K562 (cell line): ENCODE measurements at regions not wholly inside any gene's neighbourhood (a gene's known extent, or its start where the extent isn't known, plus 50 kb on each side); places are given as distances from the start of the nearest gene placed in this dataset.

Experiments used
- ATAC-seq: fragments of 200-7000 bp; cut with Tn5 transposase; 3 replicates; pipeline ENCODE4 v1.9.1; 2020; ENCODE audit warnings: moderate library complexity
- BruUV-seq: library from RNA; stranded (reverse); fragments of 400-500 nt; replicated peaks from 2 replicates; lab custom pipeline; 2021; lab: Mats Ljungman, UMichigan
- CTCF ChIA-PET: fragments of 300-600 bp; formaldehyde crosslinking; extraction: SDS; loops from one replicate; lab custom pipeline; 2021; ENCODE audit warnings: low intra/inter-chr PET ratio; lab: Yijun Ruan, JAX
- POLR2A ChIA-PET: fragments of 300-600, 350-650 bp; sonication (Branson Sonifier 250); formaldehyde crosslinking; extraction: SDS; loops from one replicate; lab custom pipeline; 2021; ENCODE audit warnings: antibody characterized with exemption, inconsistent platforms; lab: Yijun Ruan, JAX
- DNase-seq, 4 experiments: peaks; one replicate each; pipeline versions ENCODE4 v3.0.0 to v3.0.0-alpha.2; 2011 to 2018; ENCODE audit warnings: low spot score in 3 of 4, mixed read lengths in 3 of 4; ENCODE audit errors: extremely low read depth in 1 of 4
- FAIRE-seq: peaks from 2 replicates; lab custom pipeline; 2011; peaks lifted over from hg19 to GRCh38; lab: Jason Lieb, UNC
- H2AFZ ChIP-seq: 2 replicates; pipeline ENCODE4 v1.6.0; 2011; ENCODE audit warnings: low read depth, low read length, control low read depth, inconsistent platforms
- H3K27ac ChIP-seq: fragments of 200-600 bp; 3 replicates; pipeline ENCODE4 v1.8.0; 2011; ENCODE audit warnings: low read depth, mild to moderate bottlenecking, control low read depth, inconsistent platforms, low read length, moderate library complexity, mixed read lengths; ENCODE audit errors: extremely low read depth
- H3K27me3 ChIP-seq, 2 experiments: fragments of 300-600 bp in 1 of 2; 2 replicates in 1 of 2; 3 replicates in 1 of 2; pipeline versions ENCODE4 v1.6.0 to v1.8.0; 2011; ENCODE audit warnings: inconsistent platforms in 2 of 2, low read length in 2 of 2, mild to moderate bottlenecking in 1 of 2, mixed read lengths in 1 of 2, moderate library complexity in 1 of 2; ENCODE audit not compliant: control insufficient read depth in 2 of 2, insufficient read depth in 2 of 2
- H3K36me3 ChIP-seq: fragments of 300-600 bp; 3 replicates; pipeline ENCODE4 v1.8.0; 2011; ENCODE audit warnings: mild to moderate bottlenecking, low read length, inconsistent platforms; ENCODE audit not compliant: control insufficient read depth, insufficient read depth
- H3K4me1 ChIP-seq, 2 experiments: fragments of 200-600 bp in 1 of 2; replicated peaks in 1 of 2; 2 replicates in 1 of 2; 3 replicates in 1 of 2; pipeline versions ENCODE4 v1.5.1 to v1.8.0; 2011; ENCODE audit warnings: inconsistent platforms in 2 of 2, low read length in 2 of 2, mild to moderate bottlenecking in 1 of 2, mixed read lengths in 1 of 2, moderate library complexity in 1 of 2; ENCODE audit not compliant: control insufficient read depth in 2 of 2, insufficient read depth in 2 of 2
- H3K4me2 ChIP-seq: 2 replicates; pipeline ENCODE4 v1.6.1; 2011; ENCODE audit warnings: low read length, control low read depth, inconsistent platforms, mixed read lengths; ENCODE audit not compliant: insufficient read depth
- H3K4me3 ChIP-seq: fragments of 200-600 bp; sonication (generic), shearing (Covaris generic); 2 replicates; pipeline ENCODE4 v1.5.1; 2016; ENCODE audit warnings: control low read depth, inconsistent platforms
- H3K79me2 ChIP-seq: fragments of 200-600 bp; 3 replicates; pipeline ENCODE4 v1.8.0; 2011; ENCODE audit warnings: low read length, inconsistent platforms; ENCODE audit not compliant: control insufficient read depth, insufficient read depth
- H3K9ac ChIP-seq, 2 experiments: 2 replicates each; pipeline versions ENCODE4 v1.6.0 to v1.6.1; 2011; ENCODE audit warnings: low read depth in 2 of 2, low read length in 2 of 2, control low read depth in 1 of 2, inconsistent platforms in 1 of 2, mild to moderate bottlenecking in 1 of 2, mixed read lengths in 1 of 2; ENCODE audit not compliant: insufficient read depth in 1 of 2
- H3K9me1 ChIP-seq: one replicate; pipeline ENCODE4 v1.6.0; 2011; ENCODE audit warnings: inconsistent platforms, mild to moderate bottlenecking, low read length, moderate library complexity; ENCODE audit not compliant: control insufficient read depth, insufficient read depth
- H3K9me3 ChIP-seq: replicated peaks from 2 replicates; pipeline ENCODE4 v1.5.1; 2011; ENCODE audit warnings: low read depth, low read length, inconsistent platforms; ENCODE audit not compliant: control insufficient read depth, insufficient read depth
- H4K20me1 ChIP-seq: replicated peaks from 2 replicates; pipeline ENCODE4 v1.6.1; 2011; ENCODE audit warnings: low read length, inconsistent platforms, mixed read lengths; ENCODE audit not compliant: control insufficient read depth, insufficient read depth
- ESRRA ChIP-seq: fragments of 450-650 bp; IDR thresholded peaks from 2 replicates; pipeline ENCODE4 v1.6.1; 2014; ENCODE audit warnings: low read depth, mild to moderate bottlenecking, moderate library complexity, borderline replicate concordance
- GATA2 ChIP-seq: sonication (generic); formaldehyde crosslinking; IDR thresholded peaks from 2 replicates; pipeline ENCODE4 v1.4.0; 2020; ENCODE audit warnings: mild to moderate bottlenecking, missing genetic modification reagents
- GTF2F1 ChIP-seq: IDR thresholded peaks from 2 replicates; pipeline ENCODE4 v1.6.1; 2011; ENCODE audit warnings: low read depth, low read length, improper control_type of control experiment
- HCFC1 ChIP-seq: IDR thresholded peaks from 2 replicates; pipeline ENCODE4 v1.6.1; 2012; ENCODE audit warnings: low read depth, low read length, improper control_type of control experiment
- HOMEZ ChIP-seq: fragments of 250-450 bp; sonication (Bioruptor Pico); IDR thresholded peaks from 2 replicates; pipeline ENCODE4 v1.4.0; 2020; ENCODE audit warnings: mild to moderate bottlenecking, moderate library complexity
- MCM7 ChIP-seq, 2 experiments: fragments of 450-650 bp; IDR thresholded peaks; 2 replicates each; pipeline ENCODE4 v1.6.1; 2016 to 2018
- OTX1 ChIP-seq: fragments of 450-650 bp; formaldehyde crosslinking; IDR thresholded peaks from 2 replicates; pipeline ENCODE4 v1.4.0; 2022; ENCODE audit warnings: mild to moderate bottlenecking
- RBM39 ChIP-seq: fragments of 200-400 bp; formaldehyde crosslinking; optimal IDR thresholded peaks from 2 replicates; pipeline ENCODE3; 2018; ENCODE audit warnings: low read depth, low read length
- SIN3B ChIP-seq: fragments of 450-650 bp; IDR thresholded peaks from 2 replicates; pipeline ENCODE4 v1.6.1; 2017; ENCODE audit warnings: low read depth, mild to moderate bottlenecking, moderate library complexity
- TBL1XR1 ChIP-seq, 2 experiments: IDR thresholded peaks; 2 replicates each; pipeline ENCODE4 v1.6.1; 2012; ENCODE audit warnings: improper control_type of control experiment in 2 of 2, low read length in 2 of 2, mild to moderate bottlenecking in 1 of 2
- THAP7 ChIP-seq: fragments of 250-450 bp; sonication (Bioruptor Pico); IDR thresholded peaks from 2 replicates; pipeline ENCODE4 v1.5.0; 2021
- ZBTB5 ChIP-seq: fragments of 450-650 bp; IDR thresholded peaks from 2 replicates; pipeline ENCODE4 v1.6.1; 2017; ENCODE audit warnings: antibody characterized with exemption
- ZNF184 ChIP-seq: sonication (generic); formaldehyde crosslinking; IDR thresholded peaks from 2 replicates; pipeline ENCODE4 v1.5.0; 2020; ENCODE audit warnings: missing genetic modification reagents
- ZNF609 ChIP-seq: sonication (generic); formaldehyde crosslinking; IDR thresholded peaks from 2 replicates; pipeline ENCODE4 v1.8.1; 2023; ENCODE audit warnings: missing genetic modification reagents, mild to moderate bottlenecking, borderline replicate concordance
- ZNF764 ChIP-seq: fragments of 250-450 bp; sonication (Bioruptor Pico); IDR thresholded peaks from 2 replicates; pipeline ENCODE4 v1.4.0; 2020; ENCODE audit warnings: low read depth, mild to moderate bottlenecking, moderate library complexity
- WGBS: fragments of 100-300 bp; shearing (Covaris generic); methylation state at CpG from one replicate; pipeline ENCODE4 v1.1.6; 2016; ENCODE audit warnings: low coverage, mixed read lengths; ENCODE audit not compliant: insufficient coverage; ENCODE audit errors: missing lambda C conversion rate; 5-methylcytosine and 5-hydroxymethylcytosine counted together
- in situ Hi-C: fragments of 300-500 bp; cut with MboI; formaldehyde crosslinking; loops from 4 replicates; pipeline ENCODE4 v1.15.0; 2018; ENCODE audit warnings: inconsistent platforms, mixed read lengths
- intact Hi-C: fragments of 100-400 bp; cut with micrococcal nuclease; formaldehyde crosslinking; loops from 2 replicates; pipeline ENCODE4 v1.14.2; 2022

GRCh38 chr16:51436742-51437141, 285.7 kb upstream of the SALL1 start:
- Histone ChIP-seq H3K4me1 (no peaks in the 10 kb centered on the region), H3K9ac (no peak overlapping the region), H3K27ac (no peak overlapping the region), H3K9me1 (no peaks in the 10 kb centered on the region), H3K27me3 (no peaks in the 10 kb centered on the region), H3K36me3 (no peaks in the 10 kb centered on the region), H4K20me1 (no peaks in the 10 kb centered on the region), H3K9me3 (no peaks in the 10 kb centered on the region), H3K79me2 (no peaks in the 10 kb centered on the region), H2AFZ (no peak overlapping the region), H3K4me2 (no peak overlapping the region), H3K4me3 (no peak overlapping the region)
- no TSS peak for BruUV-seq
- no peak for FAIRE-seq
- ChIA-PET POLR2A (no interaction called here), CTCF (no interaction called here)
- 0% methylated on average over 1 of the region's 1 CpG for WGBS
- in situ Hi-C loops (no loop called here), intact Hi-C loops (no loop called here)
- no peak for DNase-seq
- ATAC-seq = no peak
- TF ChIP-seq ZNF184 (CRISPR knock-in tag) = no peak
- TF ChIP-seq OTX1 (CRISPR knock-in tag) = no peak
- TF ChIP-seq MCM7 (IDR thresholded peaks at IDR 0.05) = no peak
- no peak for TF ChIP-seq HOMEZ (CRISPR knock-in tag)
- TF ChIP-seq GATA2 (CRISPR knock-in tag) = no peak
- TF ChIP-seq HCFC1 = no peak
- TF ChIP-seq ZNF609 (CRISPR knock-in tag) = no peak
- no peak for TF ChIP-seq THAP7 (CRISPR knock-in tag)
- no peak for TF ChIP-seq ESRRA
- TF ChIP-seq ZBTB5 = no peak
- no peak for TF ChIP-seq TBL1XR1 (IDR thresholded peaks at IDR 0.05; ENCODE audit: low read length in 2 of 2)
- no peak for TF ChIP-seq ZNF764 (CRISPR knock-in tag)
- TF ChIP-seq GTF2F1 = no peak
- no peak for TF ChIP-seq RBM39
- TF ChIP-seq SIN3B = no peak
